Fibroblast of lung (primary cell): ENCODE measurements at regions not wholly inside any gene's neighbourhood (a gene's known extent, or its start where the extent isn't known, plus 50 kb on each side); places are given as distances from the start of the nearest gene placed in this dataset.

Experiments used
- CTCF ChIP-seq, 2 donors: IDR thresholded peaks in 1 of 2; conservative IDR thresholded peaks in 1 of 2; 1 replicate in 1 of 2; 2 replicates in 1 of 2; pipeline ENCODE4 v1.5.1; 2011 to 2012; ENCODE audit warnings: low read length in 2 of 2, control low read depth in 1 of 2, inconsistent platforms in 1 of 2, low read depth in 1 of 2, mild to moderate bottlenecking in 1 of 2
- EZH2 ChIP-seq: IDR thresholded peaks from 2 replicates; pipeline ENCODE4 v1.5.1; 2012; ENCODE audit warnings: low read length, control low read depth, mild to moderate bottlenecking; ENCODE audit errors: missing control alignments

DNA sequence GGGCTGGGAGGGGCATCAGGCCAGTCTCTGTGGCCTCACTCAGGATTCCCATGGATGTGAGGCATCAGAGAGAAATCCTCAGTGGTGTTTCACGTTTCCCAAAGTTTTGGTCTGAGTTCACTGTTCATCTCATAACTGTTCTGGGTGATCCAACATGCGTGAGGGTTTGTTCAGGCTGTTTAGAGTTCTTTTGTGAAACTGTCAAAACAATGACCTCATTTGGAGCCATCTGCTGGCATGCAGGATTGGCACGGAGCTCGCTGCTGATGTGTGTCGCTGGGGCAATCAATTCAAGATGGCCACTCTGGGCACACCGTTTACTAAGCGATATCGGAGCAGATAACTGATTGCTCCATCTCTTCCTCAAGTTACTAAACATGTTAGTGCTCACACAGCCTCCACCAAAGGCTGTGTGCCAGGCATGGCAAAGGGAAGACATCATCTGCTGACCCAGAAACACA is 365.6 kb downstream of the WDR11 start:
- TF ChIP-seq CTCF (conservative IDR thresholded peaks at IDR 0.05 in 1 of 2, IDR thresholded peaks at IDR 0.05 in 1 of 2; ENCODE audit: low read depth in 1 of 2, low read length in 2 of 2) (no peak), EZH2 (no peak)
